GM12878 (cell line): ENCODE measurements at regions not wholly inside any gene's neighbourhood (a gene's known extent, or its start where the extent isn't known, plus 50 kb on each side); places are given as distances from the start of the nearest gene placed in this dataset.

Source experiments
- ATAC-seq: fragments of 200-7000 bp; cut with Tn5 transposase; 3 replicates; pipeline ENCODE4 v1.9.1; 2020; ENCODE audit warnings: mild to moderate bottlenecking, moderate library complexity
- BruUV-seq: library from RNA; stranded (reverse); fragments of 400-500 nt; replicated peaks from 2 replicates; lab custom pipeline; 2021; lab: Mats Ljungman, UMichigan
- CTCF ChIA-PET: fragments of 300-600 bp; sonication (Branson Sonifier 250); formaldehyde crosslinking; extraction: SDS; loops from one replicate; lab custom pipeline; 2021; ENCODE audit warnings: inconsistent platforms; lab: Yijun Ruan, JAX
- POLR2A ChIA-PET: fragments of 350-600 bp; formaldehyde crosslinking; extraction: SDS; loops from one replicate; lab custom pipeline; 2021; ENCODE audit warnings: inconsistent platforms; lab: Charles Lee
- RAD21 ChIA-PET: fragments of 300-600 bp; sonication (Branson Sonifier 250); formaldehyde crosslinking; loops from one replicate; lab custom pipeline; 2023; ENCODE audit warnings: antibody characterized with exemption; ENCODE audit not compliant: unreplicated experiment; lab: Charles Lee
- SMC1A ChIA-PET: fragments of 300-600 bp; sonication (Branson Sonifier 250); formaldehyde crosslinking; loops from one replicate; lab custom pipeline; 2023; ENCODE audit not compliant: unreplicated experiment, uncharacterized antibody; lab: Charles Lee
- DNase-seq: peaks from one replicate; pipeline ENCODE4 v3.0.0-alpha.2; 2011; ENCODE audit warnings: low read depth, low spot score
- FAIRE-seq: peaks from 3 replicates; lab custom pipeline; 2011; peaks lifted over from hg19 to GRCh38; lab: Jason Lieb, UNC
- H2AFZ ChIP-seq: 2 replicates; pipeline ENCODE4 v1.6.0; 2011; ENCODE audit warnings: low read depth, low read length, control low read depth; ENCODE audit not compliant: control insufficient read depth
- H3K27ac ChIP-seq: 2 replicates; pipeline ENCODE4 v1.5.1; 2011; ENCODE audit warnings: control low read depth; ENCODE audit not compliant: control insufficient read depth, insufficient read depth
- H3K27me3 ChIP-seq, 2 experiments: replicated peaks in 1 of 2; 2 replicates each; pipeline versions ENCODE4 v1.6.0 to v1.6.1; 2011; ENCODE audit warnings: low read length in 1 of 2; ENCODE audit not compliant: control insufficient read depth in 2 of 2, insufficient read depth in 2 of 2
- H3K36me3 ChIP-seq, 2 experiments: 2 replicates each; pipeline ENCODE4 v1.5.1; 2011; ENCODE audit warnings: low read length in 1 of 2; ENCODE audit not compliant: control insufficient read depth in 2 of 2, insufficient read depth in 2 of 2
- H3K4me1 ChIP-seq: 2 replicates; pipeline ENCODE4 v1.6.1; 2011; ENCODE audit warnings: mild to moderate bottlenecking, low read length, moderate library complexity, mixed read lengths; ENCODE audit not compliant: control insufficient read depth, insufficient read depth
- H3K4me2 ChIP-seq: 2 replicates; pipeline ENCODE4 v1.6.0; 2011; ENCODE audit warnings: control low read depth; ENCODE audit not compliant: control insufficient read depth, insufficient read depth
- H3K4me3 ChIP-seq: fragments of 200-600 bp; sonication (generic); 2 replicates; pipeline ENCODE4 v1.5.1; 2016
- H3K79me2 ChIP-seq: 2 replicates; pipeline ENCODE4 v1.6.0; 2011; ENCODE audit warnings: low read length; ENCODE audit not compliant: control insufficient read depth, insufficient read depth
- H3K9ac ChIP-seq: 2 replicates; pipeline ENCODE4 v1.8.0; 2011; ENCODE audit warnings: low read length, control low read depth, mixed read lengths; ENCODE audit not compliant: control insufficient read depth, insufficient read depth
- H3K9me3 ChIP-seq: replicated peaks from 3 replicates; pipeline ENCODE4 v1.5.1; 2011; ENCODE audit warnings: mild to moderate bottlenecking, low read length; ENCODE audit not compliant: control insufficient read depth, insufficient read depth
- H4K20me1 ChIP-seq: 2 replicates; pipeline ENCODE4 v1.6.0; 2011; ENCODE audit not compliant: control insufficient read depth, insufficient read depth
- BACH1 ChIP-seq: fragments of 450-650 bp; IDR thresholded peaks from 2 replicates; pipeline ENCODE4 v1.6.1; 2017; ENCODE audit warnings: mild to moderate bottlenecking, borderline replicate concordance
- EED ChIP-seq: sonication (generic); IDR thresholded peaks from 2 replicates; pipeline ENCODE4 v1.6.1; 2016; ENCODE audit warnings: antibody characterized with exemption, low read depth
- HDAC6 ChIP-seq: fragments of 200-600 bp; sonication (generic); IDR thresholded peaks from one replicate; pipeline ENCODE4 v1.8.0; 2017; ENCODE audit warnings: antibody characterized with exemption; ENCODE audit not compliant: unreplicated experiment
- JUNB ChIP-seq: IDR thresholded peaks from 2 replicates; pipeline ENCODE4 v1.6.1; 2016; ENCODE audit warnings: antibody characterized with exemption, mild to moderate bottlenecking
- KAT2A ChIP-seq: conservative IDR thresholded peaks from 2 replicates; pipeline ENCODE4 v1.6.1; 2011; ENCODE audit warnings: low read depth, low read length; ENCODE audit not compliant: control insufficient read depth
- NFXL1 ChIP-seq: fragments of 450-650 bp; IDR thresholded peaks from 2 replicates; pipeline ENCODE4 v1.6.1; 2017; ENCODE audit warnings: antibody characterized with exemption, mild to moderate bottlenecking, borderline replicate concordance
- PAX8 ChIP-seq: fragments of 450-650 bp; IDR thresholded peaks from 2 replicates; pipeline ENCODE4 v1.6.1; 2017; ENCODE audit warnings: mild to moderate bottlenecking, moderate library complexity
- SIX5 ChIP-seq: IDR thresholded peaks from 2 replicates; pipeline ENCODE4 v1.6.1; 2011; ENCODE audit warnings: mild to moderate bottlenecking, low read depth, low read length, moderate library complexity; ENCODE audit not compliant: severe bottlenecking
- SP1 ChIP-seq: IDR thresholded peaks from one replicate; pipeline ENCODE4 v1.6.1; 2011; ENCODE audit warnings: low read depth, low read length
- SREBF1 ChIP-seq: IDR thresholded peaks from 2 replicates; pipeline ENCODE4 v1.6.1; 2012; ENCODE audit warnings: mild to moderate bottlenecking, low read length
- STAT3 ChIP-seq: IDR thresholded peaks from 2 replicates; pipeline ENCODE4 v1.6.1; 2011; ENCODE audit warnings: low read depth, low read length, improper control_type of control experiment
- TCF7 ChIP-seq: IDR thresholded peaks from 2 replicates; pipeline ENCODE4 v1.6.1; 2014; ENCODE audit warnings: antibody characterized with exemption, borderline replicate concordance
- ZNF207 ChIP-seq: fragments of 450-650 bp; IDR thresholded peaks from 2 replicates; pipeline ENCODE4 v1.6.1; 2014; ENCODE audit warnings: antibody characterized with exemption, mild to moderate bottlenecking, borderline replicate concordance
- ZNF24 ChIP-seq: fragments of 450-650 bp; IDR thresholded peaks from 2 replicates; pipeline ENCODE4 v1.6.1; 2017; ENCODE audit warnings: antibody characterized with exemption, mild to moderate bottlenecking
- ZNF622 ChIP-seq: fragments of 450-650 bp; IDR thresholded peaks from 2 replicates; pipeline ENCODE4 v1.6.1; 2017; ENCODE audit warnings: mild to moderate bottlenecking, inconsistent platforms
- WGBS: methylation state at CpG from one replicate; pipeline ENCODE4 v1.1.6; 2016; ENCODE audit warnings: low lambda C conversion rate; ENCODE audit not compliant: insufficient replicate concordance, insufficient coverage; ENCODE audit errors: missing lambda C conversion rate; 5-methylcytosine and 5-hydroxymethylcytosine counted together
- in situ Hi-C: fragments of 300-500 bp; cut with MboI; formaldehyde crosslinking; loops from 9 replicates; pipeline ENCODE4 v1.14.3; 2018; ENCODE audit warnings: mixed read lengths
- intact Hi-C: fragments of 100-400 bp; cut with micrococcal nuclease; formaldehyde crosslinking; loops from one replicate; pipeline ENCODE4 v1.14.2; 2022; ENCODE audit not compliant: unreplicated experiment
- TF ChIP-seq, protein P1 (sequence below): fragments of 450-650 bp; IDR thresholded peaks from 2 replicates; pipeline ENCODE4 v1.6.1; 2018; ENCODE audit warnings: mild to moderate bottlenecking, low read depth, moderate library complexity; ENCODE audit not compliant: partially characterized antibody
- TF ChIP-seq, protein P2 (sequence below): fragments of 450-650 bp; formaldehyde crosslinking; IDR thresholded peaks from 2 replicates; pipeline ENCODE4 v1.4.0; 2020; ENCODE audit warnings: mild to moderate bottlenecking, moderate library complexity

DNA sequence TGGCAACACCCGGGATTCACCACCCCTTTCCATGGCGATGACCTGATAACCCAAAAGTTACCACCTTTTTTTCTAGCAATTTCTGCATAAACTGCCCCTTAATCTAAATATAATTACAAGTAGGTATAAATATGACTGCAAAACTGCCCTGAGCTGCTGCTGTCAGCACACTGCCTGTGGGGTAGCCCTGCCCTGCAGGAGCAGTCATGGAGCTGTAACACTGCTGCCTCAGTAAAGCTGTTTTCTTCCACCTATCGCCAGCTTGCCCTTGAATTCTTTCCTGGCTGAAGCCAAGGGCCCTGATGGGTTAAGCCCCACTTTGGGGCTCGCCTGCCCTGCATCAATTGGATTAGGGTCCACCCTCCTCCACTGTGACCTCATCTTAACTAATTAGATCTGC, 368.8 kb downstream of the SFMBT2 start:
- intact Hi-C loops, result no loop called here
- no TSS peak for BruUV-seq
- FAIRE-seq, result no peak
- H3K9ac ChIP-seq, result no peak overlapping the region
- no peak overlapping the region for H2AFZ ChIP-seq
- H3K36me3 ChIP-seq, result no peaks in the 10 kb centered on the region
- no peak for TF ChIP-seq JUNB
- TF ChIP-seq, protein P1, sequence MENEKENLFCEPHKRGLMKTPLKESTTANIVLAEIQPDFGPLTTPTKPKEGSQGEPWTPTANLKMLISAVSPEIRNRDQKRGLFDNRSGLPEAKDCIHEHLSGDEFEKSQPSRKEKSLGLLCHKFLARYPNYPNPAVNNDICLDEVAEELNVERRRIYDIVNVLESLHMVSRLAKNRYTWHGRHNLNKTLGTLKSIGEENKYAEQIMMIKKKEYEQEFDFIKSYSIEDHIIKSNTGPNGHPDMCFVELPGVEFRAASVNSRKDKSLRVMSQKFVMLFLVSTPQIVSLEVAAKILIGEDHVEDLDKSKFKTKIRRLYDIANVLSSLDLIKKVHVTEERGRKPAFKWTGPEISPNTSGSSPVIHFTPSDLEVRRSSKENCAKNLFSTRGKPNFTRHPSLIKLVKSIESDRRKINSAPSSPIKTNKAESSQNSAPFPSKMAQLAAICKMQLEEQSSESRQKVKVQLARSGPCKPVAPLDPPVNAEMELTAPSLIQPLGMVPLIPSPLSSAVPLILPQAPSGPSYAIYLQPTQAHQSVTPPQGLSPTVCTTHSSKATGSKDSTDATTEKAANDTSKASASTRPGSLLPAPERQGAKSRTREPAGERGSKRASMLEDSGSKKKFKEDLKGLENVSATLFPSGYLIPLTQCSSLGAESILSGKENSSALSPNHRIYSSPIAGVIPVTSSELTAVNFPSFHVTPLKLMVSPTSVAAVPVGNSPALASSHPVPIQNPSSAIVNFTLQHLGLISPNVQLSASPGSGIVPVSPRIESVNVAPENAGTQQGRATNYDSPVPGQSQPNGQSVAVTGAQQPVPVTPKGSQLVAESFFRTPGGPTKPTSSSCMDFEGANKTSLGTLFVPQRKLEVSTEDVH, result no peak
- no peak for TF ChIP-seq SIX5
- TF ChIP-seq ZNF622, result no peak
- TF ChIP-seq PAX8, result no peak
- TF ChIP-seq EED, result no peak
- no peak for TF ChIP-seq SREBF1
- TF ChIP-seq, protein P2, sequence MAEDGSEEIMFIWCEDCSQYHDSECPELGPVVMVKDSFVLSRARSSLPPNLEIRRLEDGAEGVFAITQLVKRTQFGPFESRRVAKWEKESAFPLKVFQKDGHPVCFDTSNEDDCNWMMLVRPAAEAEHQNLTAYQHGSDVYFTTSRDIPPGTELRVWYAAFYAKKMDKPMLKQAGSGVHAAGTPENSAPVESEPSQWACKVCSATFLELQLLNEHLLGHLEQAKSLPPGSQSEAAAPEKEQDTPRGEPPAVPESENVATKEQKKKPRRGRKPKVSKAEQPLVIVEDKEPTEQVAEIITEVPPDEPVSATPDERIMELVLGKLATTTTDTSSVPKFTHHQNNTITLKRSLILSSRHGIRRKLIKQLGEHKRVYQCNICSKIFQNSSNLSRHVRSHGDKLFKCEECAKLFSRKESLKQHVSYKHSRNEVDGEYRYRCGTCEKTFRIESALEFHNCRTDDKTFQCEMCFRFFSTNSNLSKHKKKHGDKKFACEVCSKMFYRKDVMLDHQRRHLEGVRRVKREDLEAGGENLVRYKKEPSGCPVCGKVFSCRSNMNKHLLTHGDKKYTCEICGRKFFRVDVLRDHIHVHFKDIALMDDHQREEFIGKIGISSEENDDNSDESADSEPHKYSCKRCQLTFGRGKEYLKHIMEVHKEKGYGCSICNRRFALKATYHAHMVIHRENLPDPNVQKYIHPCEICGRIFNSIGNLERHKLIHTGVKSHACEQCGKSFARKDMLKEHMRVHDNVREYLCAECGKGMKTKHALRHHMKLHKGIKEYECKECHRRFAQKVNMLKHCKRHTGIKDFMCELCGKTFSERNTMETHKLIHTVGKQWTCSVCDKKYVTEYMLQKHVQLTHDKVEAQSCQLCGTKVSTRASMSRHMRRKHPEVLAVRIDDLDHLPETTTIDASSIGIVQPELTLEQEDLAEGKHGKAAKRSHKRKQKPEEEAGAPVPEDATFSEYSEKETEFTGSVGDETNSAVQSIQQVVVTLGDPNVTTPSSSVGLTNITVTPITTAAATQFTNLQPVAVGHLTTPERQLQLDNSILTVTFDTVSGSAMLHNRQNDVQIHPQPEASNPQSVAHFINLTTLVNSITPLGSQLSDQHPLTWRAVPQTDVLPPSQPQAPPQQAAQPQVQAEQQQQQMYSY (CRISPR knock-in tag), result no peak
- no peak for TF ChIP-seq ZNF207
- TF ChIP-seq STAT3, result no peak
- no peak for TF ChIP-seq ZNF24
- no peak for TF ChIP-seq KAT2A
- no peak for TF ChIP-seq SP1
- TF ChIP-seq HDAC6, result no peak
- TF ChIP-seq TCF7, result no peak
- no peak for TF ChIP-seq NFXL1
- no peak for TF ChIP-seq BACH1
- TF ChIP-seq, all 136 proteins: peak for 0
- H3K9me3 ChIP-seq, result no peaks in the 10 kb centered on the region
- no peak overlapping the region for H3K4me2 ChIP-seq
- no peak overlapping the region for H3K27ac ChIP-seq
- H3K4me1 ChIP-seq, result peaks cover 10% of the 10 kb centered on the region; the same call in 1 of the 2 replicates
- no peaks in the 10 kb centered on the region; a peak in 1 of 4 replicates for H3K27me3 ChIP-seq
- ATAC-seq (no peak), DNase-seq (no peak)
- no peak overlapping the region for H3K4me3 ChIP-seq
- no peaks in the 10 kb centered on the region for H3K79me2 ChIP-seq
- H4K20me1 ChIP-seq, result no peaks in the 10 kb centered on the region
- SMC1A ChIA-PET, result interaction anchor here (1.3 kb wide), 1 partner anchor 16 kb away, joined by 4 read pairs; no protein-coding TSS in a partner anchor
- in situ Hi-C loops, result no loop called here
- CTCF ChIA-PET, result interaction anchor here (1.0 kb wide), 1 partner anchor 10 kb away, joined by 4 read pairs; no protein-coding TSS in a partner anchor
- 35% methylated on average over 4 of the region's 4 CpGs for WGBS
- RAD21 ChIA-PET, result no interaction called here
- POLR2A ChIA-PET, result no interaction called here
